SH-SY5Y (cell line): ENCODE measurements at regions not wholly inside any gene's neighbourhood (a gene's known extent, or its start where the extent isn't known, plus 50 kb on each side); places are given as distances from the start of the nearest gene placed in this dataset.

ENCODE experiments used
- GATA2 ChIP-seq: IDR thresholded peaks from 2 replicates; pipeline ENCODE4 v1.6.1; 2011; ENCODE audit warnings: mild to moderate bottlenecking, low read depth, low read length
- GATA3 ChIP-seq: IDR thresholded peaks from 2 replicates; pipeline ENCODE4 v1.6.1; 2011; ENCODE audit warnings: low read depth, mild to moderate bottlenecking, low read length, moderate library complexity

- no peak for TF ChIP-seq GATA3
- TF ChIP-seq GATA2, result no peak
These were observed 89.7 kb upstream of the YWHAQ start for GRCh38 chr2:9720352-9721093.
